AG09309 (cell line): ENCODE measurements at regions not wholly inside any gene's neighbourhood (a gene's known extent, or its start where the extent isn't known, plus 50 kb on each side); places are given as distances from the start of the nearest gene placed in this dataset.

Source experiments
- DNase-seq: peaks from one replicate; pipeline ENCODE4 v3.0.0-alpha.2; 2010; ENCODE audit warnings: low read depth
- H3K4me3 ChIP-seq: 2 replicates; pipeline ENCODE4 v1.5.1; 2011; ENCODE audit warnings: mild to moderate bottlenecking, low read depth, low read length, moderate library complexity; ENCODE audit not compliant: control insufficient read depth
- CTCF ChIP-seq: IDR thresholded peaks from 2 replicates; pipeline ENCODE4 v1.5.1; 2011; ENCODE audit warnings: mild to moderate bottlenecking, low read depth, low read length, inconsistent platforms; ENCODE audit not compliant: insufficient read depth, control insufficient read depth; ENCODE audit errors: missing control alignments

GRCh38 chr14:53514197-53514596 lies 361.1 kb upstream of the DDHD1 start:
- no peak for TF ChIP-seq CTCF
- no peak overlapping the region for H3K4me3 ChIP-seq
- no peak for DNase-seq

GRCh38 chr14:53510281-53510912 lies 357.3 kb upstream of the DDHD1 start:
- no peak for DNase-seq
- H3K4me3 ChIP-seq, result no peak overlapping the region
- no peak for TF ChIP-seq CTCF

- no peak for TF ChIP-seq CTCF
- no peak overlapping the region for H3K4me3 ChIP-seq
- DNase-seq, result peak; percentile 91
Measured at GRCh38 chr14:53509276-53510244, 356.4 kb upstream of the DDHD1 start.

GRCh38 chr14:53501361-53502211 lies 348.5 kb upstream of the DDHD1 start:
- TF ChIP-seq CTCF, result no peak
- no peak for DNase-seq
- H3K4me3 ChIP-seq, result no peak overlapping the region

- TF ChIP-seq CTCF, result no peak
- H3K4me3 ChIP-seq, result no peak overlapping the region
- DNase-seq, result no peak
Measured at GRCh38 chr14:53500191-53500590, 347.1 kb upstream of the DDHD1 start.

GRCh38 chr14:53496668-53497067 lies 343.5 kb upstream of the DDHD1 start:
- no peak for TF ChIP-seq CTCF
- DNase-seq, result no peak
- no peak overlapping the region for H3K4me3 ChIP-seq
